A673 (cell line): ENCODE measurements at regions not wholly inside any gene's neighbourhood (a gene's known extent, or its start where the extent isn't known, plus 50 kb on each side); places are given as distances from the start of the nearest gene placed in this dataset.

ENCODE experiments used
- BruUV-seq: library from RNA; stranded (reverse); fragments of 400-500 nt; replicated peaks from 2 replicates; lab custom pipeline; 2021; lab: Mats Ljungman, UMichigan
- CTCF ChIA-PET: fragments of 300-600 bp; sonication (Branson Sonifier 250); formaldehyde crosslinking; loops from one replicate; lab custom pipeline; 2022; ENCODE audit warnings: antibody characterized with exemption; lab: Charles Lee
- POLR2A ChIA-PET: fragments of 300-600 bp; sonication (Branson Sonifier 250); formaldehyde crosslinking; loops from one replicate; lab custom pipeline; 2022; ENCODE audit warnings: antibody characterized with exemption; ENCODE audit not compliant: low non-redundant PET; lab: Charles Lee
- DNase-seq: peaks from one replicate; pipeline ENCODE4 v3.0.0-alpha.2; 2015; ENCODE audit warnings: low spot score
- H3K27ac ChIP-seq: fragments of 200-600 bp; sonication (generic); 2 replicates; pipeline ENCODE4 v1.5.1; 2016; ENCODE audit warnings: mixed run types, low read depth, mild to moderate bottlenecking, mixed read lengths, antibody characterized with exemption, low read length; ENCODE audit not compliant: poor library complexity, severe bottlenecking
- H3K27me3 ChIP-seq: fragments of 200-600 bp; sonication (generic); replicated peaks from 2 replicates; pipeline ENCODE4 v1.6.1; 2017; ENCODE audit warnings: mixed run types, low read depth, mild to moderate bottlenecking, mixed read lengths, antibody characterized with exemption, low read length; ENCODE audit not compliant: insufficient read depth, poor library complexity
- H3K36me3 ChIP-seq: fragments of 200-600 bp; sonication (generic); 2 replicates; pipeline ENCODE4 v1.6.1; 2016; ENCODE audit warnings: mixed run types, mild to moderate bottlenecking, mixed read lengths, antibody characterized with exemption, low read length; ENCODE audit not compliant: insufficient read depth, poor library complexity, severe bottlenecking
- H3K4me1 ChIP-seq: fragments of 200-600 bp; sonication (generic); 2 replicates; pipeline ENCODE4 v1.6.1; 2017; ENCODE audit warnings: mixed run types, mild to moderate bottlenecking, mixed read lengths, antibody characterized with exemption, low read length; ENCODE audit not compliant: insufficient read depth, poor library complexity, severe bottlenecking
- H3K4me3 ChIP-seq: fragments of 200-600 bp; sonication (generic); 2 replicates; pipeline ENCODE4 v1.5.1; 2016; ENCODE audit warnings: low read depth, mixed run types, mild to moderate bottlenecking, mixed read lengths, low read length; ENCODE audit not compliant: poor library complexity, severe bottlenecking
- H3K9me3 ChIP-seq: fragments of 200-600 bp; sonication (generic); 2 replicates; pipeline ENCODE4 v1.6.1; 2016; ENCODE audit warnings: mixed run types, low read depth, mild to moderate bottlenecking, mixed read lengths, antibody characterized with exemption, low read length; ENCODE audit not compliant: poor library complexity, severe bottlenecking
- CTCF ChIP-seq: fragments of 300-800, 200-600 bp; sonication (generic); conservative IDR thresholded peaks from 2 replicates; pipeline ENCODE4 v1.5.1; 2017; ENCODE audit warnings: low read depth, mild to moderate bottlenecking, antibody characterized with exemption, low read length, moderate library complexity, mixed read lengths
- EZH2 ChIP-seq: fragments of 200-600 bp; sonication (generic); IDR thresholded peaks from 2 replicates; pipeline ENCODE4 v1.6.1; 2017; ENCODE audit warnings: borderline replicate concordance, low read depth, mild to moderate bottlenecking, mixed read lengths, antibody characterized with exemption, low read length; ENCODE audit not compliant: poor library complexity, severe bottlenecking
- intact Hi-C: fragments of 100-400 bp; cut with micrococcal nuclease; formaldehyde crosslinking; loops from one replicate; pipeline ENCODE4 v1.10.0; 2022; ENCODE audit not compliant: unreplicated experiment

DNA sequence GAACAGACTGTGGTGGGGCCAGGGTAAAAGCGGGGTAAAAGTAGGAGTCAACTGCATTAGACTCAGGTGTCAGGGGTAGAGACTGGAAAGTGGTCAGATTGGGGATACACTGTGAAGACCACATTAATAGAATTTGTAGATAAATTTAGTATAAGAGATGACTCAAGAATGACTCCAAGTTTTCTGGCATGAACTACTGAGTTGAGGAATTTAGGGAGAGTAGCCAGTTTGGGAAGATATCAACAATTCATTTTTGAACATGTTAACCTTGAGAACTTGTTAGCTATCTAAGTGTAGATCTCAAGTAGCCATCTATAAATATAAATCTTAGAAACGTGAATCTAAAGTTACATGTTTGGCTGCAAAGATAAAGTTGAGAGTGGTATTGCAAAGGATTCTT, 206.9 kb upstream of the HCCS start:
- CTCF ChIA-PET, result no interaction called here
- no TSS peak for BruUV-seq

GRCh38 chrX:10906866-10907265, 204.3 kb upstream of the HCCS start:
- TF ChIP-seq EZH2 (no peak), CTCF (no peak)
- Histone ChIP-seq H3K27me3 (no peaks in the 10 kb centered on the region), H3K4me1 (no peaks in the 10 kb centered on the region), H3K4me3 (no peak overlapping the region), H3K36me3 (no peaks in the 10 kb centered on the region), H3K9me3 (peaks cover 10% of the 10 kb centered on the region), H3K27ac (no peak overlapping the region)
- ChIA-PET CTCF (no interaction called here), POLR2A (no interaction called here)
- no peak for DNase-seq
- intact Hi-C loops, result no loop called here
- BruUV-seq, result no TSS peak

More for the DNA sequence above, 206.9 kb upstream of the HCCS start:
- Histone ChIP-seq H3K4me3 (no peak overlapping the region), H3K4me1 (no peaks in the 10 kb centered on the region), H3K27me3 (no peaks in the 10 kb centered on the region), H3K9me3 (peaks cover 10% of the 10 kb centered on the region), H3K36me3 (no peaks in the 10 kb centered on the region), H3K27ac (no peak overlapping the region)
- no peak for DNase-seq
- POLR2A ChIA-PET, result no interaction called here
- intact Hi-C loops, result no loop called here
- no peak for TF ChIP-seq EZH2
- TF ChIP-seq CTCF, result no peak

DNA sequence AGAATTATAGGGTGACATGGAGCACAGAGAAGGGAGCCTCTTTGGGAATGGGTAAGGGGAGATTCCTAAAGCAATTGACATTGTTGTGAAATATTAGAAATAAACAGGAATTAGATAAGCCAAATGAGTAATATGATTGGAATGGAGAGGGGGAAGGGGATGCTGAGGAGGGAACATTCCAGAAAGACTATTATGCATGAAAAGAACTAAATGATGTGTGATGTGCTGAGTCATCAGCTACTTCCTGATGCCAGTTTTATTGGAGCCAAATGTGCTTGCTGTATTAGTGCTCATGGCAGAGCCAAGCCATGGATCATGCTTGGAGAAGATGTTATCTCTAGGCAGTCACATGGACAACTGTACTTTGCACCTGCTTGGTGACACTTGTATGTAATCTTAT, 189.0 kb upstream of the HCCS start:
- no peaks in the 10 kb centered on the region for H3K4me1 ChIP-seq
- peaks cover 2% of the 10 kb centered on the region for H3K9me3 ChIP-seq
- POLR2A ChIA-PET, result no interaction called here
- no peaks in the 10 kb centered on the region for H3K27me3 ChIP-seq
- H3K36me3 ChIP-seq, result no peaks in the 10 kb centered on the region
- intact Hi-C loops, result no loop called here
- H3K27ac ChIP-seq, result no peak overlapping the region
- H3K4me3 ChIP-seq, result no peak overlapping the region
- BruUV-seq, result no TSS peak
- no peak for TF ChIP-seq CTCF
- no peak for TF ChIP-seq EZH2
- peak; percentile 61 for DNase-seq
- CTCF ChIA-PET, result no interaction called here
